PFSK-1 (cell line): ENCODE measurements at regions not wholly inside any gene's neighbourhood (a gene's known extent, or its start where the extent isn't known, plus 50 kb on each side); places are given as distances from the start of the nearest gene placed in this dataset.

Experiments used
- FOXP2 ChIP-seq: optimal IDR thresholded peaks from 2 replicates; pipeline ENCODE3; 2011; ENCODE audit warnings: borderline replicate concordance, control low read depth, inconsistent platforms; ENCODE audit not compliant: insufficient read depth; ENCODE audit errors: extremely low read length, extremely low read depth
- POLR2AphosphoS5 ChIP-seq: IDR thresholded peaks from 2 replicates; pipeline ENCODE4 v1.6.1; 2012; ENCODE audit warnings: low read depth, mild to moderate bottlenecking, control low read depth, low read length, moderate library complexity
- REST ChIP-seq, 2 experiments: IDR thresholded peaks; 2 replicates each; pipeline versions ENCODE4 v1.6.1 to v1.8.0; 2011 to 2012; ENCODE audit warnings: low read depth in 2 of 2, low read length in 2 of 2, control low read depth in 1 of 2, inconsistent platforms in 1 of 2, mild to moderate bottlenecking in 1 of 2, moderate library complexity in 1 of 2; ENCODE audit not compliant: insufficient read depth in 1 of 2
- SIN3A ChIP-seq: IDR thresholded peaks from 2 replicates; pipeline ENCODE4 v1.6.1; 2012; ENCODE audit warnings: mild to moderate bottlenecking, low read length, moderate library complexity, borderline replicate concordance; ENCODE audit not compliant: insufficient read depth
- TAF1 ChIP-seq: IDR thresholded peaks from 2 replicates; pipeline ENCODE4 v1.6.1; 2012; ENCODE audit warnings: low read length, control low read depth, borderline replicate concordance; ENCODE audit not compliant: insufficient read depth

GRCh38 chr10:10734356-10735064, 283.2 kb upstream of the CELF2 start:
- no peak for TF ChIP-seq REST (IDR thresholded peaks at IDR 0.05; ENCODE audit: insufficient read depth in 1 of 2, low read depth in 2 of 2, low read length in 2 of 2)
- no peak for TF ChIP-seq SIN3A
- TF ChIP-seq TAF1: no peak
- TF ChIP-seq POLR2AphosphoS5: no peak
- TF ChIP-seq FOXP2: no peak

- TF ChIP-seq POLR2AphosphoS5 (no peak), TAF1 (no peak), REST (IDR thresholded peaks at IDR 0.05; ENCODE audit: insufficient read depth in 1 of 2, low read depth in 2 of 2, low read length in 2 of 2) (no peak), SIN3A (no peak), FOXP2 (no peak)
These were observed 272.4 kb upstream of the CELF2 start for GRCh38 chr10:10745291-10745690.

GRCh38 chr10:10755490-10755889, 262.2 kb upstream of the CELF2 start:
- TF ChIP-seq FOXP2 (no peak), REST (IDR thresholded peaks at IDR 0.05; ENCODE audit: insufficient read depth in 1 of 2, low read depth in 2 of 2, low read length in 2 of 2) (no peak), TAF1 (no peak), POLR2AphosphoS5 (no peak), SIN3A (no peak)

GRCh38 chr10:10758306-10758705, 259.4 kb upstream of the CELF2 start:
- no peak for TF ChIP-seq SIN3A
- TF ChIP-seq FOXP2: no peak
- no peak for TF ChIP-seq TAF1
- no peak for TF ChIP-seq REST (IDR thresholded peaks at IDR 0.05; ENCODE audit: insufficient read depth in 1 of 2, low read depth in 2 of 2, low read length in 2 of 2)
- TF ChIP-seq POLR2AphosphoS5: no peak

GRCh38 chr10:10765017-10765416, 252.7 kb upstream of the CELF2 start:
- no peak for TF ChIP-seq SIN3A
- no peak for TF ChIP-seq FOXP2
- no peak for TF ChIP-seq TAF1
- no peak for TF ChIP-seq REST (IDR thresholded peaks at IDR 0.05; ENCODE audit: insufficient read depth in 1 of 2, low read depth in 2 of 2, low read length in 2 of 2)
